Type B pancreatic cell (in vitro differentiated cells): ENCODE measurements at regions not wholly inside any gene's neighbourhood (a gene's known extent, or its start where the extent isn't known, plus 50 kb on each side); places are given as distances from the start of the nearest gene placed in this dataset.

Source experiments
- DNase-seq: peaks from one replicate; pipeline ENCODE4 v3.0.0; 2021; ENCODE audit warnings: mixed read lengths; ENCODE audit not compliant: unreplicated experiment; ENCODE audit errors: extremely low spot score
- H3K27ac Mint-ChIP-seq: 2 replicates; pipeline ENCODE4 v1.8.0; 2021; ENCODE audit warnings: mild to moderate bottlenecking, mixed read lengths
- H3K27me3 Mint-ChIP-seq: 2 replicates; pipeline ENCODE4 v1.8.0; 2021; ENCODE audit warnings: mixed read lengths
- H3K36me3 Mint-ChIP-seq: 2 replicates; pipeline ENCODE4 v1.8.0; 2021; ENCODE audit warnings: mixed read lengths
- H3K4me1 Mint-ChIP-seq: one replicate; pipeline ENCODE4 v1.8.0; 2021; ENCODE audit warnings: mixed read lengths; ENCODE audit not compliant: unreplicated experiment
- H3K4me3 Mint-ChIP-seq: 2 replicates; pipeline ENCODE4 v1.8.0; 2021; ENCODE audit warnings: mild to moderate bottlenecking, mixed read lengths
- H3K9me3 Mint-ChIP-seq: 2 replicates; pipeline ENCODE4 v1.8.0; 2021; ENCODE audit warnings: mixed read lengths
- TF ChIP-seq, protein P1 (sequence below): fragments of 200-600 bp; sonication (generic); conservative IDR thresholded peaks from 2 replicates; pipeline ENCODE4 v1.5.0; 2021; ENCODE audit warnings: antibody characterized with exemption, mild to moderate bottlenecking

DNA sequence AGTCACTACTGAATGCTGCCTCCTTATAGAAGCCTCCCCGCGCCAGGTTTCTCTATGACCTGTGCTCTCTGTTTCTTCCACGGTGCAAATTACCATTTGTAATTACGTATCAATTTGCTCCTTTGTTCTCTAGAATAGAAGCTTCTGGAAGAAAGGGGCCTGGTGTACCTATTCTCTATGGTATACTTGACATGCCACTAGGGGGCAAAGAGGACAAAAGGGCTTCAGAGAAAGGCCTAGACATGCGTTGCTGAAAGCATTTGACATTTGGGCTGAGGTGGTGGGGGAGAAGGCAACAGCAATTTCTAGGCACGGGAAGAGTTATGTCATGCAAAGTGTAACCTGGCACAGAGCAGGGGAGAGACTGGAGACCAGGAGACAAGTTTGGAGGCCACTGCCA is 148.7 kb downstream of the WDR11 start:
- peaks cover 22% of the 10 kb centered on the region for H3K9me3 Mint-ChIP-seq
- DNase-seq: no peak
- peaks cover 19% of the 10 kb centered on the region for H3K4me1 Mint-ChIP-seq
- TF ChIP-seq, protein P1, sequence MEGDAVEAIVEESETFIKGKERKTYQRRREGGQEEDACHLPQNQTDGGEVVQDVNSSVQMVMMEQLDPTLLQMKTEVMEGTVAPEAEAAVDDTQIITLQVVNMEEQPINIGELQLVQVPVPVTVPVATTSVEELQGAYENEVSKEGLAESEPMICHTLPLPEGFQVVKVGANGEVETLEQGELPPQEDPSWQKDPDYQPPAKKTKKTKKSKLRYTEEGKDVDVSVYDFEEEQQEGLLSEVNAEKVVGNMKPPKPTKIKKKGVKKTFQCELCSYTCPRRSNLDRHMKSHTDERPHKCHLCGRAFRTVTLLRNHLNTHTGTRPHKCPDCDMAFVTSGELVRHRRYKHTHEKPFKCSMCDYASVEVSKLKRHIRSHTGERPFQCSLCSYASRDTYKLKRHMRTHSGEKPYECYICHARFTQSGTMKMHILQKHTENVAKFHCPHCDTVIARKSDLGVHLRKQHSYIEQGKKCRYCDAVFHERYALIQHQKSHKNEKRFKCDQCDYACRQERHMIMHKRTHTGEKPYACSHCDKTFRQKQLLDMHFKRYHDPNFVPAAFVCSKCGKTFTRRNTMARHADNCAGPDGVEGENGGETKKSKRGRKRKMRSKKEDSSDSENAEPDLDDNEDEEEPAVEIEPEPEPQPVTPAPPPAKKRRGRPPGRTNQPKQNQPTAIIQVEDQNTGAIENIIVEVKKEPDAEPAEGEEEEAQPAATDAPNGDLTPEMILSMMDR: no peak
- H3K4me3 Mint-ChIP-seq: no peak overlapping the region
- H3K36me3 Mint-ChIP-seq: peaks cover 8% of the 10 kb centered on the region
- no peaks in the 10 kb centered on the region for H3K27me3 Mint-ChIP-seq
- no peak overlapping the region for H3K27ac Mint-ChIP-seq

DNA sequence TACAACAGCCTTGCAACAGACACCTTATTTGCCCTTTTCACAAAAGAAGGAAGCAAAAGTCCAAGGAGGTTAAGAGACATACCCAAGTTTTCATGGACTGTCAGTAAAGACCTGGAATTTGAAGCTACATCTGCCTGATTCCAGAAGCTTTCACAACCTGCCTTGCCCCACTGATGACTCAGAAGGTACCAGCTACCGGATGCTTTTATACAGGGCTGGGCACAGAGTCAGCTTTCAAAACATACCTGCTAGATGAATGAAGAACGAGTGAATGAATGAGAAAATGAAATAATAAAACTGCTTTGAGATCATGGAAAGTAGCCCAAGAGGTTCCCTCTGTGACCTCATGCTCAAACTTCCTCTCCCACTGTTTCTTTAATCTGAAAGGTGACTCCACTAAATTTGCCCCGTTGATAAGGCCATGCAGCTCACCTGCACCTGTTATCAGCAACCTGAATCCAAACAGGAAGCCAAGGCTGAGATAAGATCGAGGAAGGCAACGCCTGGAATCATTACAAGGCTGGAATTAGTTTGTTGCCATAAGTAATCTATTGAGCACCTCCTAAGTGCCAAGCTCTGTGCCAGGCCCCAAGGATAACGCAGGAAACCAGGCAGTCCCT is 151.5 kb downstream of the WDR11 start:
- no peaks in the 10 kb centered on the region for H3K27me3 Mint-ChIP-seq
- H3K9me3 Mint-ChIP-seq: peaks cover 36% of the 10 kb centered on the region
- H3K4me3 Mint-ChIP-seq: no peak overlapping the region
- H3K4me1 Mint-ChIP-seq: peaks cover 2% of the 10 kb centered on the region
- H3K27ac Mint-ChIP-seq: no peak overlapping the region
- peaks cover 19% of the 10 kb centered on the region for H3K36me3 Mint-ChIP-seq
- TF ChIP-seq, protein P1: no peak
- no peak for DNase-seq

DNA sequence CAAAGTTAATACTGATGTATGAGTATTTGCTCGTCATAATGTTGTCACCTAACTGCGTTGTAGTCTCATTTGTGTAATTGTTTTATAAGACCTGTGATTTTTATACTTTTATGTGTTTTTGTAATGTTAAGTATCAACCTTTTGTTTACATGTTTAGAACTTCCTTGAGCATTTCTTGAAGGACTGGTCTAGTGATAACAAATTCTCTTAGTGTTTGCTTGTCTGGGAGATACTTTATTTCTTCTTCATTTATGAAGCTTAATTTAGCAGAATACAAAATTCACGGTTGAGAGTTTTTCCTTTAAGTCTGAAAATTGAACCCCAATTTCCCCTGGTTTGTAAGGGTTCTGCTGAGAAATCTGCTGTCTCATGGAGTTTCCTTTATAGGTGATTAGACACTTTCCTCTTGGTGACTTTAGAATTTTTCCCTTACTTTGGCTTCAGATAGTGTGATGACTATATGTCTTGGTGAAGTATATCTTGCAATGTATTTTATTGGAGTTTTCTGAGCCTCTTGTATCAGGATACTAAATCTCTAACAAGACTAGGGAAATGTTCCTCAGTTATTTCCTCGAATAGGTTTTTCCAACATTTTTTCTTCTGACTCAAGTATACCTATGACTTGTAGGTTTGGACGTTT is 154.9 kb downstream of the WDR11 start:
- H3K36me3 Mint-ChIP-seq: peaks cover 15% of the 10 kb centered on the region
- H3K27me3 Mint-ChIP-seq: no peaks in the 10 kb centered on the region

DNA sequence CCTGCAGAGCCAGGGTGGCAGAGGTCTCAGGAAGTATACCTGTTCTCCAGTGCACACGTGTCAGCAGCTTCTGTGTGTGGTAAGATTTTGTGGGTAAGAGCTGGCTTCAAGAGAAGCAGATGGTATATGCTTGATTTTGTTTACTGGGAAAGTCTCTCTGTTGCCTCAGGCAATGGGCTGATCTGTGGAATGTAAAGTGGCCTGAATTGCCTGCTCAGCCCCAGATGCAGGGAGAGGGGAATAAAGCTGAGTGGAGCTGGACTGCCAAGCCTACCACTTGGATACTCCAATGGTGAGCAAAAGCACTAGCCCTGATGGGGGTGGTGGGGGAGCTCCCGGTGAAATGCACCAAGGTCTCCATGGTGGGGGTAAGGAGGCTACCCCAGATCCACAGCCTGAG is 156.1 kb downstream of the WDR11 start:
- Mint-ChIP-seq H3K36me3 (peaks cover 15% of the 10 kb centered on the region), H3K27ac (no peak overlapping the region), H3K4me3 (no peak overlapping the region), H3K9me3 (peaks cover 36% of the 10 kb centered on the region), H3K4me1 (no peaks in the 10 kb centered on the region), H3K27me3 (no peaks in the 10 kb centered on the region)
- TF ChIP-seq, protein P1: no peak
- DNase-seq: no peak

More for the DNA sequence above, 154.9 kb downstream of the WDR11 start:
- Mint-ChIP-seq H3K4me1 (no peaks in the 10 kb centered on the region), H3K27ac (no peak overlapping the region), H3K9me3 (peaks cover 36% of the 10 kb centered on the region), H3K4me3 (no peak overlapping the region)
- no peak for DNase-seq
- TF ChIP-seq, protein P1: no peak

DNA sequence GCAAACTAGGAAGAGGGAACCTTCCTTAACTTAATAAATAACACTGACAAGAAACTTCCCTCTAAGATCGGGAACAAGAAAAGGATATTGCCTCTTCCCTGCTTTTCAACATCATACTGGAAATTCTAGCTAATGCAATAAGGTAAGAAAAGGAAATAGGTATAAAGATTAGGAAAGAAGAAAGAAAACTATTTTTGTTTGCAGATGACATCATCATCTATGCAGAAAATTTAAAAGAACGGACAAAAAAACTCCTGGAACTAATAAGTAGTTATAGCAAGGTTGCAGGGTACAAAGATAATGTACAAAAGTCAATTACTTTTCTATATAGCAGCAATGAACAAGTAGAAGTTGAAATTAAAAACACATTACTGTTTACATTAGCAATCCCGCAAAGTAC is 164.8 kb downstream of the WDR11 start:
- H3K36me3 Mint-ChIP-seq: no peaks in the 10 kb centered on the region
- DNase-seq: no peak
- TF ChIP-seq, protein P1: no peak
- peaks cover 5% of the 10 kb centered on the region for H3K4me1 Mint-ChIP-seq
- H3K27me3 Mint-ChIP-seq: no peaks in the 10 kb centered on the region
- no peak overlapping the region for H3K27ac Mint-ChIP-seq
- H3K9me3 Mint-ChIP-seq: peaks cover 10% of the 10 kb centered on the region
- no peak overlapping the region for H3K4me3 Mint-ChIP-seq
